Astrocyte of the spinal cord (primary cell): ENCODE measurements at regions not wholly inside any gene's neighbourhood (a gene's known extent, or its start where the extent isn't known, plus 50 kb on each side); places are given as distances from the start of the nearest gene placed in this dataset.

Experiments used
- DNase-seq: peaks from one replicate; pipeline ENCODE4 v3.0.0; 2011; ENCODE audit warnings: low read depth, low spot score
- H3K4me3 ChIP-seq: 2 replicates; pipeline ENCODE4 v1.5.1; 2011; ENCODE audit warnings: low read depth, mild to moderate bottlenecking, low read length, moderate library complexity
- in situ Hi-C: cut with HindIII; loops from 2 replicates; pipeline ENCODE4 v1.10.0; 2017; ENCODE audit warnings: low sequenced_read_pairs
- TF ChIP-seq, protein P1 (sequence below): IDR thresholded peaks from 2 replicates; pipeline ENCODE4 v1.5.1; 2012; ENCODE audit warnings: low read depth, mild to moderate bottlenecking, low read length, inconsistent platforms

DNA sequence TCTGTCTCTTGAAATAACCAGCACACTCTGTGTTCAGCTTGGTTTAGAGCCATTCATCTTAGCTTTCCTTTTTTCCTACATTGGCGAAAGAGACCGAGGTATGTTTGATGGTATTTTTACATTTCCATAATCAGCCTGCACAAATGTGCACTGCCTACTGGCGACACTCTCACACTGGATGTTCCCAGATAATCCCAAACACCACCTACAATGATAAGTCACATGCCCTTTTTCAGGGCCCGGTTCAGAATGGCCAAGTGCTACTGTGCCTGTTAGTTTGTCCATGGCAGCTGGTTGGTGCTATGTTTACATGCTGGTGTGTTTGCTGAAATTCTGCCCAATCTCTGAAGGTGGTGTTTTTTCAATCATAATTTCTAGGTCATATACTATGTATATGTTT is 80.8 kb upstream of the NR3C2 start:
- DNase-seq, result no peak
- in situ Hi-C loops, result no loop called here
- TF ChIP-seq, protein P1, sequence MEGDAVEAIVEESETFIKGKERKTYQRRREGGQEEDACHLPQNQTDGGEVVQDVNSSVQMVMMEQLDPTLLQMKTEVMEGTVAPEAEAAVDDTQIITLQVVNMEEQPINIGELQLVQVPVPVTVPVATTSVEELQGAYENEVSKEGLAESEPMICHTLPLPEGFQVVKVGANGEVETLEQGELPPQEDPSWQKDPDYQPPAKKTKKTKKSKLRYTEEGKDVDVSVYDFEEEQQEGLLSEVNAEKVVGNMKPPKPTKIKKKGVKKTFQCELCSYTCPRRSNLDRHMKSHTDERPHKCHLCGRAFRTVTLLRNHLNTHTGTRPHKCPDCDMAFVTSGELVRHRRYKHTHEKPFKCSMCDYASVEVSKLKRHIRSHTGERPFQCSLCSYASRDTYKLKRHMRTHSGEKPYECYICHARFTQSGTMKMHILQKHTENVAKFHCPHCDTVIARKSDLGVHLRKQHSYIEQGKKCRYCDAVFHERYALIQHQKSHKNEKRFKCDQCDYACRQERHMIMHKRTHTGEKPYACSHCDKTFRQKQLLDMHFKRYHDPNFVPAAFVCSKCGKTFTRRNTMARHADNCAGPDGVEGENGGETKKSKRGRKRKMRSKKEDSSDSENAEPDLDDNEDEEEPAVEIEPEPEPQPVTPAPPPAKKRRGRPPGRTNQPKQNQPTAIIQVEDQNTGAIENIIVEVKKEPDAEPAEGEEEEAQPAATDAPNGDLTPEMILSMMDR, result no peak
- no peak overlapping the region for H3K4me3 ChIP-seq

DNA sequence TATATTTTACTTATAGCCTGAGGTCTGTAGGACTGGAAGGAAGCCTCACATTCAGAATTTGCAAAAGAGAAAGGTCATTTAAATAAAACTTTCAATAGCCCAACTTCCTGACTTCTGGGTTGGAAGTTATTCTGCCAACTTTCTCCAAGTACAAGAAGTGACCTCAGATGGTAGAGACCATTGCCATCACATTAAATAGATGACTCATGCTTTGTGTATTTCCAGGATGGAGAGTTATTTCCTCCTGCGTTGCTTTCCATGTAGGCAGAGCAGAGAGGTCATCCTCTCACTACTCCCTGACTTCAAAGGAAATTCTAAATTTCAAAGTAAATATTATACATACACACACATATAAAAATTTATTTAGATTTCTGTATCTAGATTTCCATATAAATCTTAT is 73.0 kb upstream of the NR3C2 start:
- TF ChIP-seq, protein P1, result no peak
- H3K4me3 ChIP-seq, result no peak overlapping the region
- peak; percentile 72 for DNase-seq
- in situ Hi-C loops, result no loop called here

DNA sequence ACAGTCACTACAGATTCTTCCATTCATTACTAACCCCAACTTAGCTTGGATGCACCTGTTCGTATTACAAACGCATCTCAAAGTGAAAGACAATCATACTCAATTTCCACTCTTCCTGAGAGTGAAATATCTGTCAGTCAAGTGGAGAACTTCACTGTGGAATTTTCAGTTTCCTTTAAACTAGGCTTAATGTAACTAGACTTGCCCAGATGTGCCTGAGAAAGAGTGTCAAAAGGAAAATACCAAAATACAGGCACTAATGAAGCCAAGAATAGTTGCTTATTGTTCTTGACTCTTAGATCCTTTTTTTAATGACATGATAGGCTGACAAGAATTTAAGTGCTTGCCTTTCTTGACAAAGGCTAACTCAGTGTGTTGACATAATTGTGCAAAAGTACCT is 72.4 kb upstream of the NR3C2 start:
- no peak for DNase-seq
- in situ Hi-C loops, result no loop called here
- H3K4me3 ChIP-seq, result no peak overlapping the region
- TF ChIP-seq, protein P1, result no peak

DNA sequence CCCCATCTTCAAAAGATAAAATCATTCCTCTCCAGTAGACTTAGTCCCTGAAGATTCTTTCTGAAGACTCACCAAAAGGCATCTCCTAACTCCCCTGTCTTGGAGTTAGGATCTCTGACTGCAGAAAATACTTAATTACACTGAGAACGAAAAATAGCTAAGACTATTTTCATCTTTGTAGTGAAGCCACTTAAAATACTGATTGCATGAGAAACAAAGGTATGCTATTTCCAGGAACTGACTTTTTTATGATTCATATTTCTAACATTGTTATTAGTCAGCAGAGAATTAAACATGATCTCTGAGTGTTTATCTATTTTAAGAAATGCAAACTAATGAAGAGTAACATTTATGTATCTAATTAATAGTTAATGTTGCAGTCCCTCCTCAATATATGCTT is 71.8 kb upstream of the NR3C2 start:
- in situ Hi-C loops, result no loop called here
- no peak overlapping the region for H3K4me3 ChIP-seq
- no peak for DNase-seq
- TF ChIP-seq, protein P1, result no peak

DNA sequence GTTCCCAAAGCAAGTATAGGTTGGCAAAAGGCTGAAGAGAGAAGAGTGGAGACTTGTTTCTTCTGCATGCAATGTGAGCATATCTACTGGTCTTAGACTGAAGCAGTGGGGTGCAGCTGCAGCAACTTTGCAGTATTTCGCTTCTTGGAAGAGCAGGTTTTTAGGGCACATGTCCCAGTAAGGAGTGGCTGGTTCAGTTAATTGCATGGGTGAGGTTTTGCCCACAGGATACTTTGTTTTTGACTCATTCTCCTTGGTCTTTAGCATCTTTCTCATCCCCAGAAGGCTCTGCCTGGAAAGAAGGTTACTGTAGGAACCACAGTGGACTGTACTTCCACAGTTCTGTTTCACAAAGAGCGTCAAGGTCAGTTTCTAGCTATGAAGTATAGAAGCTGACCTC is 68.0 kb upstream of the NR3C2 start:
- TF ChIP-seq, protein P1, result no peak
- DNase-seq, result no peak
- no peak overlapping the region for H3K4me3 ChIP-seq
- in situ Hi-C loops, result no loop called here

DNA sequence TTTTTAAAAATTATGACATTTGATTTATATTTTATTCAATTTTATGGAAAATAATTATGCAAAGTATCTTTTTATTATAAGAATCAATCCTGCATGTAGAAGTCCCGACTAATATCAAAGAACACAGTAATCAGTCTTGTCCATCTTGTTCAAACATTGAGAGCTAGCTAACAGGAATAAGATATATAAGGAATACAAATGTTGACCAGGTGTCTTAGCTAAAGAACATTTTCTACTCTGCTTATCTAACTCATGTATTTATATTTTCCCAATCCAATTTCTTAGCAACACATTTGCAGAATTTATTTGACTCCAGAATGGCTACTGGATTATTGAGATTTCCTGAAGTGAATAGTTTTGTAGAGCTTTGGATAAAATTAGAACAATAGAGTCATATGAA is 61.5 kb upstream of the NR3C2 start:
- in situ Hi-C loops, result no loop called here
- H3K4me3 ChIP-seq, result no peak overlapping the region
- TF ChIP-seq, protein P1, result no peak
- DNase-seq, result no peak

DNA sequence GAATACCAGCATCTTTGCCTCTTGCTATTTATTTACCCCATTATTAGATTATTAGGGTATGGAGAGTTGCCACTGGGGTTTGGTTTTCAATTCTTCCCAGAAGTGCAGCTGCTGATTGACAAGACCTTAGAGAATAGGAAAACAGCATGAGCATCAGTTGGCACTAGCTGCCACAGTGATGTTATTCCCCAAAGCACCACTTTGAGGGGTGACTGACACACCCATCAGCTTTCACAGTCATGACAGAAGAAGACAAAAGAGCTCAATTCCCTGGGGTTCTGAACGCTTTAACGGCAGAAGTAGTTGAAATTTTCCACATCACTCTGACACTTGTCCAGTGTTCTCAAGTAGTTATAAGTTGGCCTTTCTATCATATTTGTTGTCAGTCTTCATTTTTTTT is 55.0 kb upstream of the NR3C2 start:
- no peak overlapping the region for H3K4me3 ChIP-seq
- DNase-seq, result no peak
- TF ChIP-seq, protein P1, result no peak
- in situ Hi-C loops, result no loop called here
